DOHH2 (cell line): ENCODE measurements at regions not wholly inside any gene's neighbourhood (a gene's known extent, or its start where the extent isn't known, plus 50 kb on each side); places are given as distances from the start of the nearest gene placed in this dataset.

Experiments used
- H3F3A ChIP-seq: fragments of 200-600 bp; sonication (generic), shearing (Covaris generic); 2 replicates; pipeline ENCODE4 v1.6.0; 2016; ENCODE audit warnings: antibody characterized with exemption, mild to moderate bottlenecking; ENCODE audit not compliant: control insufficient read depth, insufficient read depth
- H3K27ac ChIP-seq: fragments of 200-600 bp; sonication (generic); 2 replicates; pipeline ENCODE4 v1.5.1; 2014; ENCODE audit warnings: low read depth, mild to moderate bottlenecking, low read length, moderate library complexity
- H3K27me3 ChIP-seq: fragments of 200-600 bp; sonication (generic); 2 replicates; pipeline ENCODE4 v1.6.1; 2014; ENCODE audit warnings: mild to moderate bottlenecking, low read length, mixed read lengths; ENCODE audit not compliant: control insufficient read depth
- H3K36me3 ChIP-seq: fragments of 200-600 bp; sonication (generic); 2 replicates; pipeline ENCODE4 v1.6.1; 2014; ENCODE audit warnings: mild to moderate bottlenecking, low read length, moderate library complexity, mixed read lengths; ENCODE audit not compliant: control insufficient read depth
- H3K4me1 ChIP-seq: fragments of 200-600 bp; sonication (generic); 2 replicates; pipeline ENCODE4 v1.6.1; 2014; ENCODE audit warnings: mild to moderate bottlenecking, low read length, mixed read lengths; ENCODE audit not compliant: control insufficient read depth
- H3K4me2 ChIP-seq: fragments of 200-600 bp; sonication (generic); 2 replicates; pipeline ENCODE4 v1.6.0; 2014; ENCODE audit warnings: mild to moderate bottlenecking, low read length, moderate library complexity
- H3K4me3 ChIP-seq: fragments of 200-600 bp; sonication (generic); 2 replicates; pipeline ENCODE4 v1.5.1; 2014; ENCODE audit warnings: mild to moderate bottlenecking, low read length, mixed read lengths
- H3K79me2 ChIP-seq: fragments of 200-600 bp; sonication (generic); 2 replicates; pipeline ENCODE4 v1.6.1; 2014; ENCODE audit warnings: mild to moderate bottlenecking, low read length, mixed read lengths; ENCODE audit not compliant: control insufficient read depth
- H3K9me2 ChIP-seq: fragments of 200-600 bp; sonication (generic); replicated peaks from 2 replicates; pipeline ENCODE4 v1.6.1; 2014; ENCODE audit warnings: mild to moderate bottlenecking, low read length, mixed read lengths; ENCODE audit not compliant: control insufficient read depth
- H3K9me3 ChIP-seq: fragments of 200-600 bp; sonication (generic); 2 replicates; pipeline ENCODE4 v1.6.1; 2014; ENCODE audit warnings: antibody characterized with exemption, low read length, mixed read lengths; ENCODE audit not compliant: control insufficient read depth, insufficient read depth
- H4K20me1 ChIP-seq: fragments of 200-600 bp; sonication (generic); 2 replicates; pipeline ENCODE4 v1.6.0; 2014; ENCODE audit warnings: low read depth, mild to moderate bottlenecking, antibody characterized with exemption, low read length, moderate library complexity; ENCODE audit not compliant: control insufficient read depth, insufficient read depth
- EZH2phosphoT487 ChIP-seq: fragments of 200-600 bp; sonication (generic); IDR thresholded peaks from 2 replicates; pipeline ENCODE4 v1.6.1; 2017; ENCODE audit warnings: borderline replicate concordance, mild to moderate bottlenecking, antibody characterized with exemption, low read length, moderate library complexity, mixed read lengths
- TF ChIP-seq, protein P1 (sequence below): fragments of 200-600 bp; sonication (generic); IDR thresholded peaks from one replicate; pipeline ENCODE4 v1.5.1; 2014; ENCODE audit warnings: antibody characterized with exemption, mild to moderate bottlenecking, low read depth, low read length; ENCODE audit not compliant: poor library complexity, severe bottlenecking

DNA sequence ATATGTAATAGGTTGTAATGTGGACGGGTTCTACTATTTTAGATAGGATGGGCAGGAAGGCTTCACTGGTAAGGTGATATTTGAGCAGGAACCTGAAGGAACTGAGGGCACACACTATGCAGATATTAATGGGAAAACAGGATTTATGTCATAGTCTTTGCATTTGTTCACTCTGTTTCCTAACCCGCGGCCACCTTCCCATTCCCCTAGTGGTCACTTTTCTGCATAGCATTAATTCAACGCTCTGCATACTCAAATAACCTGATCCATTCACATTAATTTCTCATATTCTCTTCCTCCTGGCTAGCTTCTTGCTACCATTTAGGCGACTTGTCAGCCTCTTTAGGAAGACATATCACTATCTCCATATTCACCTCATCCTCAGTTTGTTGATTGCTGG is 61.5 kb downstream of the GSPT2 start:
- H3K27me3 ChIP-seq: no peaks in the 10 kb centered on the region
- no peaks in the 10 kb centered on the region for H3K9me3 ChIP-seq
- no peak overlapping the region for H3K27ac ChIP-seq
- H3K4me2 ChIP-seq: no peak overlapping the region
- H3K4me1 ChIP-seq: peaks cover 13% of the 10 kb centered on the region
- H3F3A ChIP-seq: no peaks in the 10 kb centered on the region
- no peak overlapping the region for H3K4me3 ChIP-seq
- H3K36me3 ChIP-seq: no peaks in the 10 kb centered on the region
- no peaks in the 10 kb centered on the region for H4K20me1 ChIP-seq
- peaks cover 30% of the 10 kb centered on the region for H3K79me2 ChIP-seq
- TF ChIP-seq EZH2phosphoT487: no peak
- TF ChIP-seq, protein P1, sequence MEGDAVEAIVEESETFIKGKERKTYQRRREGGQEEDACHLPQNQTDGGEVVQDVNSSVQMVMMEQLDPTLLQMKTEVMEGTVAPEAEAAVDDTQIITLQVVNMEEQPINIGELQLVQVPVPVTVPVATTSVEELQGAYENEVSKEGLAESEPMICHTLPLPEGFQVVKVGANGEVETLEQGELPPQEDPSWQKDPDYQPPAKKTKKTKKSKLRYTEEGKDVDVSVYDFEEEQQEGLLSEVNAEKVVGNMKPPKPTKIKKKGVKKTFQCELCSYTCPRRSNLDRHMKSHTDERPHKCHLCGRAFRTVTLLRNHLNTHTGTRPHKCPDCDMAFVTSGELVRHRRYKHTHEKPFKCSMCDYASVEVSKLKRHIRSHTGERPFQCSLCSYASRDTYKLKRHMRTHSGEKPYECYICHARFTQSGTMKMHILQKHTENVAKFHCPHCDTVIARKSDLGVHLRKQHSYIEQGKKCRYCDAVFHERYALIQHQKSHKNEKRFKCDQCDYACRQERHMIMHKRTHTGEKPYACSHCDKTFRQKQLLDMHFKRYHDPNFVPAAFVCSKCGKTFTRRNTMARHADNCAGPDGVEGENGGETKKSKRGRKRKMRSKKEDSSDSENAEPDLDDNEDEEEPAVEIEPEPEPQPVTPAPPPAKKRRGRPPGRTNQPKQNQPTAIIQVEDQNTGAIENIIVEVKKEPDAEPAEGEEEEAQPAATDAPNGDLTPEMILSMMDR: no peak
- H3K9me2 ChIP-seq: no peaks in the 10 kb centered on the region

DNA sequence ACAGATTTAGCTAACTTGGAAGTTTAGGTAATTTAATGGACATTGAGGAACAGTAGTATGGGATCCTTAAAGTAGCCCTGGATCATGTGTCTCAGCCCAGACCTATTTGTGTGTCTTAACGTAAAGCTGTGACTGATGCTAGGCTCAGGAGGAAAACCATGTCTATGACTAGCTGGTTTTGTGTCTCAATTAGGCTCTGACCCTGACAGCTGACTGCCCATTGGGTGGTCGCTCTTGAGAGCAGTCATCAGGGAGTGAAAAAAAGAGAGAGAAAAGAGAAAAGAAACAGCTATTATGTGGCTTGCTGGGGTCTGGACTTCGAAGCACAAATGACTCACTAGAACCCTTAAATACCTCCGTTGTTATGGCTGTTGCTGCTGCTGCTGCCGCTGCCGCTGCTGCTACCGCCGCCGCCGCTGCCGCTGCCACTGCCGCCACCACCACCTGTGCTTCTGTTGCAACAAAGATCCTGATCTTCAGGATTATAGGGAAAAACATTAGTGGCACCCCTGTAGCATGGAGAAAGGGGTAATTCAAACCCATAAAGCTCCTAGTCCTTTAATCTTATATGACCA is 70.7 kb downstream of the GSPT2 start:
- H3K27ac ChIP-seq: no peak overlapping the region
- H3K9me2 ChIP-seq: no peaks in the 10 kb centered on the region
- H3K79me2 ChIP-seq: peaks cover 25% of the 10 kb centered on the region
- no peaks in the 10 kb centered on the region for H3K27me3 ChIP-seq
- H3K4me3 ChIP-seq: no peak overlapping the region
- no peaks in the 10 kb centered on the region for H3F3A ChIP-seq
- H3K36me3 ChIP-seq: no peaks in the 10 kb centered on the region
- H3K9me3 ChIP-seq: no peaks in the 10 kb centered on the region
- no peak overlapping the region for H3K4me2 ChIP-seq
- H4K20me1 ChIP-seq: no peaks in the 10 kb centered on the region
- no peak for TF ChIP-seq EZH2phosphoT487
- TF ChIP-seq, protein P1: no peak
- no peaks in the 10 kb centered on the region for H3K4me1 ChIP-seq

DNA sequence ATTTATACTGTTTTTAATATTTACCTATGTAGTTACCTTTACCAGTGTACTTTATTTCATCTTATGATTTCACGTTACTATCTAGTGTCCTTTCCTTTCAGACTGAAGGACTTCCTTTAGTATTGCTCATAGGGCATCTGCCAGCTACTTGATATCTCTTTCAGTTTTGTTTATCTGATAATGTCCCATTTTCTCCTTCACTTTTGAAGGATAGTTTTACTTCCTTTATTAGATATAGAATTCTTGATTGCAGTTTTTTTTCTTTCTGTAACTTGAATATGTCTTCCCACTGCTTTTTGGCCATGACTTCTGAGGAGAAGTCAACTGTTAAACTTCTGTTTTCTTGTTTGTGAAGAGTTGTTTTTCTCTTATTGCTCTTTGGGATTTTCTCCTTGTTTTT is 69.4 kb upstream of the MAGED1 start:
- peaks cover 25% of the 10 kb centered on the region for H3K79me2 ChIP-seq
- no peaks in the 10 kb centered on the region for H3K4me1 ChIP-seq
- H3K4me2 ChIP-seq: no peak overlapping the region
- no peaks in the 10 kb centered on the region for H3F3A ChIP-seq
- H3K4me3 ChIP-seq: no peak overlapping the region
- H3K9me2 ChIP-seq: no peaks in the 10 kb centered on the region
- H3K27me3 ChIP-seq: no peaks in the 10 kb centered on the region
- H3K9me3 ChIP-seq: no peaks in the 10 kb centered on the region
- no peaks in the 10 kb centered on the region for H3K36me3 ChIP-seq
- no peak overlapping the region for H3K27ac ChIP-seq
- TF ChIP-seq, protein P1: no peak
- no peak for TF ChIP-seq EZH2phosphoT487
- no peaks in the 10 kb centered on the region for H4K20me1 ChIP-seq
